HepG2 (cell line): ENCODE measurements at regions not wholly inside any gene's neighbourhood (a gene's known extent, or its start where the extent isn't known, plus 50 kb on each side); places are given as distances from the start of the nearest gene placed in this dataset.

Experiments
- ATAC-seq: fragments of 200-7000 bp; cut with Tn5 transposase; 3 replicates; pipeline ENCODE4 v1.9.1; 2020; ENCODE audit warnings: mild to moderate bottlenecking, moderate library complexity
- BruUV-seq: library from RNA; stranded (reverse); fragments of 400-500 nt; replicated peaks from 2 replicates; lab custom pipeline; 2021; lab: Mats Ljungman, UMichigan
- CTCF ChIA-PET: fragments of 300-600 bp; formaldehyde crosslinking; extraction: SDS; loops from one replicate; lab custom pipeline; 2021; ENCODE audit warnings: low total read pairs, inconsistent platforms, low intra/inter-chr PET ratio; lab: Yijun Ruan, JAX
- POLR2A ChIA-PET: fragments of 350-600 bp; sonication (Branson Sonifier 250); formaldehyde crosslinking; loops from one replicate; lab custom pipeline; 2020; ENCODE audit warnings: antibody characterized with exemption, inconsistent platforms; lab: Yijun Ruan, JAX
- DNase-seq: peaks from one replicate; pipeline ENCODE4 v3.0.0-alpha.2; 2015; ENCODE audit warnings: low spot score
- FAIRE-seq: peaks from 3 replicates; lab custom pipeline; 2011; peaks lifted over from hg19 to GRCh38; lab: Jason Lieb, UNC
- H2AFZ ChIP-seq: one replicate; pipeline ENCODE4 v1.6.1; 2011; ENCODE audit warnings: low read length, inconsistent platforms
- H3K27ac ChIP-seq: fragments of 300-600 bp; 3 replicates; pipeline ENCODE4 v1.8.0; 2011; ENCODE audit warnings: mixed run types, mild to moderate bottlenecking, mixed read lengths, low read length, inconsistent platforms; ENCODE audit not compliant: insufficient read depth; ENCODE audit errors: extremely low read length
- H3K27me3 ChIP-seq, 2 experiments: fragments of 200-600 bp in 1 of 2; 2 replicates in 1 of 2; 3 replicates in 1 of 2; pipeline versions ENCODE4 v1.6.0 to v1.8.0; 2011; ENCODE audit warnings: low read length in 2 of 2, mild to moderate bottlenecking in 2 of 2, moderate library complexity in 2 of 2, inconsistent platforms in 1 of 2; ENCODE audit not compliant: insufficient read depth in 2 of 2, control insufficient read depth in 1 of 2
- H3K36me3 ChIP-seq, 2 experiments: fragments of 200-600 bp in 1 of 2; replicated peaks in 1 of 2; 2 replicates in 1 of 2; 3 replicates in 1 of 2; pipeline versions ENCODE4 v1.5.1 to v1.8.0; 2011; ENCODE audit warnings: low read length in 2 of 2, inconsistent platforms in 1 of 2; ENCODE audit not compliant: insufficient read depth in 2 of 2, control insufficient read depth in 1 of 2
- H3K4me1 ChIP-seq: 2 replicates; pipeline ENCODE4 v1.5.1; 2012; ENCODE audit warnings: low read length, inconsistent platforms; ENCODE audit not compliant: insufficient read depth
- H3K4me2 ChIP-seq: 2 replicates; pipeline ENCODE4 v1.6.0; 2011; ENCODE audit warnings: low read depth, low read length, inconsistent platforms
- H3K4me3 ChIP-seq, 3 experiments: fragments of 200-600 bp in 1 of 3; sonication (generic), shearing (Covaris generic) in 1 of 3; replicated peaks in 1 of 3; 2 replicates each; pipeline ENCODE4 v1.5.1; 2011 to 2016; ENCODE audit warnings: low read length in 3 of 3, inconsistent platforms in 2 of 3, low read depth in 2 of 3, mild to moderate bottlenecking in 2 of 3, control low read depth in 1 of 3, mixed read lengths in 1 of 3; ENCODE audit not compliant: insufficient read depth in 1 of 3
- H3K79me2 ChIP-seq: one replicate; pipeline ENCODE4 v1.6.1; 2011; ENCODE audit warnings: low read length, inconsistent platforms; ENCODE audit not compliant: insufficient read depth
- H3K9ac ChIP-seq: 2 replicates; pipeline ENCODE4 v1.6.0; 2011; ENCODE audit warnings: mild to moderate bottlenecking, low read depth, low read length, inconsistent platforms; ENCODE audit not compliant: insufficient read depth
- H3K9me3 ChIP-seq: 2 replicates; pipeline ENCODE4 v1.5.1; 2012; ENCODE audit warnings: mild to moderate bottlenecking, low read length
- H4K20me1 ChIP-seq: 2 replicates; pipeline ENCODE4 v1.6.0; 2011; ENCODE audit warnings: inconsistent platforms, mild to moderate bottlenecking, low read length, moderate library complexity; ENCODE audit not compliant: insufficient read depth
- DMAP1 ChIP-seq: IDR thresholded peaks from 2 replicates; pipeline ENCODE4 v1.6.1; 2016
- NFE2L1 ChIP-seq: sonication (generic); formaldehyde crosslinking; IDR thresholded peaks from 2 replicates; pipeline ENCODE4 v1.4.0; 2020; ENCODE audit warnings: missing genetic modification reagents, mild to moderate bottlenecking, borderline replicate concordance
- NR2C2 ChIP-seq: sonication (generic); formaldehyde crosslinking; IDR thresholded peaks from 2 replicates; pipeline ENCODE4 v1.4.0; 2020; ENCODE audit warnings: missing genetic modification reagents, mild to moderate bottlenecking, moderate library complexity, borderline replicate concordance
- POLR2G ChIP-seq: fragments of 200-400 bp; formaldehyde crosslinking; IDR thresholded peaks from 2 replicates; pipeline ENCODE4 v1.6.1; 2018; ENCODE audit warnings: mild to moderate bottlenecking, low read depth, low read length, moderate library complexity
- TOE1 ChIP-seq: sonication (generic); formaldehyde crosslinking; IDR thresholded peaks from 2 replicates; pipeline ENCODE4 v1.4.0; 2020; ENCODE audit warnings: mild to moderate bottlenecking, missing genetic modification reagents
- ZBTB21 ChIP-seq: sonication (generic); formaldehyde crosslinking; IDR thresholded peaks from 2 replicates; pipeline ENCODE4 v1.4.0; 2020; ENCODE audit warnings: missing genetic modification reagents
- ZBTB7B ChIP-seq: sonication (generic); formaldehyde crosslinking; IDR thresholded peaks from 2 replicates; pipeline ENCODE4 v1.4.0; 2020; ENCODE audit warnings: missing genetic modification reagents
- ZHX2 ChIP-seq, 2 experiments: sonication (generic) in 1 of 2; formaldehyde crosslinking in 1 of 2; IDR thresholded peaks; 2 replicates each; pipeline versions ENCODE4 v1.6.1 to v1.9.0; 2014 to 2022; ENCODE audit warnings: antibody characterized with exemption in 1 of 2, borderline replicate concordance in 1 of 2, inconsistent platforms in 1 of 2, low read depth in 1 of 2, missing genetic modification reagents in 1 of 2
- ZMYM3 ChIP-seq: sonication (generic); formaldehyde crosslinking; IDR thresholded peaks from 2 replicates; pipeline ENCODE4 v1.5.1; 2020; ENCODE audit warnings: mild to moderate bottlenecking, missing genetic modification reagents
- ZNF124 ChIP-seq: sonication (generic); formaldehyde crosslinking; IDR thresholded peaks from 2 replicates; pipeline ENCODE4 v1.4.0; 2020; ENCODE audit warnings: missing genetic modification reagents
- ZNF446 ChIP-seq: sonication (generic); formaldehyde crosslinking; IDR thresholded peaks from 2 replicates; pipeline ENCODE4 v1.5.0; 2020; ENCODE audit warnings: mild to moderate bottlenecking, missing genetic modification reagents
- ZNF460 ChIP-seq: sonication (generic); formaldehyde crosslinking; IDR thresholded peaks from 2 replicates; pipeline ENCODE4 v1.5.1; 2020; ENCODE audit warnings: missing genetic modification reagents, mild to moderate bottlenecking, borderline replicate concordance
- ZNF737 ChIP-seq: sonication (generic); formaldehyde crosslinking; IDR thresholded peaks from 2 replicates; pipeline ENCODE4 v1.5.0; 2020; ENCODE audit warnings: missing genetic modification reagents, mild to moderate bottlenecking, borderline replicate concordance
- ZNF776 ChIP-seq: sonication (generic); formaldehyde crosslinking; IDR thresholded peaks from 2 replicates; pipeline ENCODE4 v1.4.0; 2020; ENCODE audit warnings: mild to moderate bottlenecking, missing genetic modification reagents
- ZNF780A ChIP-seq: sonication (generic); formaldehyde crosslinking; IDR thresholded peaks from 2 replicates; pipeline ENCODE4 v1.8.0; 2022; ENCODE audit warnings: mild to moderate bottlenecking, missing genetic modification reagents, moderate library complexity
- ZSCAN30 ChIP-seq: sonication (generic); formaldehyde crosslinking; IDR thresholded peaks from 2 replicates; pipeline ENCODE4 v1.5.0; 2020; ENCODE audit warnings: mild to moderate bottlenecking, missing genetic modification reagents
- whole genome bisulfite sequencing: methylation state at CpG from one replicate; pipeline ENCODE4 v1.1.6; 2017; ENCODE audit warnings: low lambda C conversion rate; 5-methylcytosine and 5-hydroxymethylcytosine counted together
- in situ Hi-C: cut with HindIII; loops from 2 replicates; pipeline ENCODE4 v1.10.0; 2017; ENCODE audit warnings: low pct_unique_long_range_greater_than_20kb; ENCODE audit not compliant: extremely low pct_ligation_motif_present
- intact Hi-C: fragments of 100-400 bp; cut with micrococcal nuclease; formaldehyde crosslinking; loops from one replicate; pipeline ENCODE4 v1.10.0; 2022; ENCODE audit not compliant: unreplicated experiment
- TF ChIP-seq, protein P1 (sequence below): sonication (generic); formaldehyde crosslinking; IDR thresholded peaks from 2 replicates; pipeline ENCODE4 v1.4.0; 2020; ENCODE audit warnings: missing genetic modification reagents, borderline replicate concordance
- TF ChIP-seq, protein P2 (sequence below): sonication (generic); formaldehyde crosslinking; IDR thresholded peaks from 2 replicates; pipeline ENCODE4 v1.5.0; 2020; ENCODE audit warnings: mild to moderate bottlenecking, missing genetic modification reagents

DNA sequence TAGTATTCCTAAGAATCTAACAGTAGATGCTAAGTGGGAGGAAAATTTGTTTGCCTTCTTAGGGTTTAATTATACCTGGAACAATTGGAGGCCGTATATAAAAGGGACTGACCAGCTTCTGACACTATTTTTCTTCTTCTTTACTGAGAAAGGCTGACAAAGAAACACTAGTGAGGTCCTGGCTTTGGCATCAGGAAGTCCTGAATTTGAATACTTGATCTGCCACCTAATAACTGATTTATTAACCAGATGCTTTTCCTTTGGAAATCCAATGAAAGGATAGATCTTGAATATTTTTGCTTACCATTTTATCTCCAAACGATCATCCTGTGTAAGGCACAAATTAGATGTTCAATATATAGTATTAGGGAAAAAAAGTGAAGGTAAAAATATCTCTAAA, 382.5 kb downstream of the CENPW start:
- WGBS, result 4% methylated on average over 2 of the region's 2 CpGs
- no peak for FAIRE-seq
- POLR2A ChIA-PET, result no interaction called here

More for the DNA sequence above, 382.5 kb downstream of the CENPW start:
- H3K4me3 ChIP-seq, result no peak overlapping the region
- CTCF ChIA-PET, result no interaction called here
- no peak for DNase-seq
- H3K4me1 ChIP-seq, result no peaks in the 10 kb centered on the region
- BruUV-seq, result no TSS peak
- no peak for ATAC-seq
- H3K36me3 ChIP-seq, result no peaks in the 10 kb centered on the region
- no peaks in the 10 kb centered on the region for H3K79me2 ChIP-seq
- H2AFZ ChIP-seq, result no peak overlapping the region
- TF ChIP-seq ZNF776 (CRISPR knock-in tag) (no peak), ZBTB7B (CRISPR knock-in tag) (no peak), POLR2G (no peak), ZNF737 (CRISPR knock-in tag) (no peak), ZNF460 (CRISPR knock-in tag) (no peak), ZBTB21 (CRISPR knock-in tag) (no peak), TOE1 (CRISPR knock-in tag) (no peak), ZMYM3 (CRISPR knock-in tag) (no peak), ZNF780A (CRISPR knock-in tag) (no peak), ZSCAN30 (CRISPR knock-in tag) (no peak), ZNF124 (no peak), DMAP1 (CRISPR knock-in tag) (no peak), ZNF446 (CRISPR knock-in tag) (no peak), NFE2L1 (no peak), ZHX2 (IDR thresholded peaks at IDR 0.05; ENCODE audit: low read depth) (no peak), ZHX2 (CRISPR knock-in tag; IDR thresholded peaks at IDR 0.05; ENCODE audit: borderline replicate concordance) (no peak), NR2C2 (CRISPR knock-in tag) (no peak)
- TF ChIP-seq, protein P1, sequence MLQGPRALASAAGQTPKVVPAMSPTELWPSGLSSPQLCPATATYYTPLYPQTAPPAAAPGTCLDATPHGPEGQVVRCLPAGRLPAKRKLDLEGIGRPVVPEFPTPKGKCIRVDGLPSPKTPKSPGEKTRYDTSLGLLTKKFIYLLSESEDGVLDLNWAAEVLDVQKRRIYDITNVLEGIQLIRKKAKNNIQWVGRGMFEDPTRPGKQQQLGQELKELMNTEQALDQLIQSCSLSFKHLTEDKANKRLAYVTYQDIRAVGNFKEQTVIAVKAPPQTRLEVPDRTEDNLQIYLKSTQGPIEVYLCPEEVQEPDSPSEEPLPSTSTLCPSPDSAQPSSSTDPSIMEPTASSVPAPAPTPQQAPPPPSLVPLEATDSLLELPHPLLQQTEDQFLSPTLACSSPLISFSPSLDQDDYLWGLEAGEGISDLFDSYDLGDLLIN (CRISPR knock-in tag), result no peak
- TF ChIP-seq, protein P2, sequence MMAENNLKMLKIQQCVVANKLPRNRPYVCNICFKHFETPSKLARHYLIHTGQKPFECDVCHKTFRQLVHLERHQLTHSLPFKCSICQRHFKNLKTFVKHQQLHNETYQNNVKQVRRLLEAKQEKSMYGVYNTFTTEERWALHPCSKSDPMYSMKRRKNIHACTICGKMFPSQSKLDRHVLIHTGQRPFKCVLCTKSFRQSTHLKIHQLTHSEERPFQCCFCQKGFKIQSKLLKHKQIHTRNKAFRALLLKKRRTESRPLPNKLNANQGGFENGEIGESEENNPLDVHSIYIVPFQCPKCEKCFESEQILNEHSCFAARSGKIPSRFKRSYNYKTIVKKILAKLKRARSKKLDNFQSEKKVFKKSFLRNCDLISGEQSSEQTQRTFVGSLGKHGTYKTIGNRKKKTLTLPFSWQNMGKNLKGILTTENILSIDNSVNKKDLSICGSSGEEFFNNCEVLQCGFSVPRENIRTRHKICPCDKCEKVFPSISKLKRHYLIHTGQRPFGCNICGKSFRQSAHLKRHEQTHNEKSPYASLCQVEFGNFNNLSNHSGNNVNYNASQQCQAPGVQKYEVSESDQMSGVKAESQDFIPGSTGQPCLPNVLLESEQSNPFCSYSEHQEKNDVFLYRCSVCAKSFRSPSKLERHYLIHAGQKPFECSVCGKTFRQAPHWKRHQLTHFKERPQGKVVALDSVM, result no peak
- no peak overlapping the region for H3K27ac ChIP-seq
- H4K20me1 ChIP-seq, result no peaks in the 10 kb centered on the region
- intact Hi-C loops (no loop called here), in situ Hi-C loops (no loop called here)
- no peaks in the 10 kb centered on the region for H3K9me3 ChIP-seq
- no peaks in the 10 kb centered on the region for H3K27me3 ChIP-seq
- no peak overlapping the region for H3K9ac ChIP-seq
- H3K4me2 ChIP-seq, result no peak overlapping the region
